Esophagus muscularis mucosa (tissue), 4 donors: ENCODE measurements at regions not wholly inside any gene's neighbourhood (a gene's known extent, or its start where the extent isn't known, plus 50 kb on each side); places are given as distances from the start of the nearest gene placed in this dataset.
"Not testable (repeated sequence)": the region's sequence is repeated elsewhere in the genome, so short reads cannot be mapped to it uniquely, and the experiment has no call there.

Source experiments
- DNase-seq: peaks from one replicate; pipeline ENCODE4 v3.0.0-alpha.2; 2017; ENCODE audit errors: extremely low spot score
- H3K27ac ChIP-seq, 4 donors: fragments of 200-600 bp; sonication (generic); replicated peaks in 1 of 4; 1 replicate in 3 of 4; 2 replicates in 1 of 4; pipeline ENCODE4 v1.5.1; 2016 to 2019; ENCODE audit warnings: mild to moderate bottlenecking in 1 of 4
- H3K27me3 ChIP-seq, 4 donors: fragments of 200-600 bp; sonication (generic); one replicate each; pipeline versions ENCODE4 v1.5.1 to v1.6.0; 2016 to 2019
- H3K36me3 ChIP-seq, 4 donors: fragments of 200-600 bp; sonication (generic); one replicate each; pipeline ENCODE4 v1.5.1; 2016 to 2019
- H3K4me1 ChIP-seq, 4 donors: fragments of 200-600 bp; sonication (generic); one replicate each; pipeline ENCODE4 v1.5.1; 2016 to 2019
- H3K4me3 ChIP-seq, 4 donors: fragments of 200-600 bp; sonication (generic); 1 replicate in 2 of 4; 2 replicates in 2 of 4; pipeline ENCODE4 v1.5.1; 2016 to 2019; ENCODE audit warnings: mild to moderate bottlenecking in 4 of 4, moderate library complexity in 1 of 4
- H3K9me3 ChIP-seq, 4 donors: fragments of 200-600 bp; sonication (generic); 1 replicate in 3 of 4; 2 replicates in 1 of 4; pipeline ENCODE4 v1.5.1; 2016 to 2019
- EP300 ChIP-seq: sonication (generic); formaldehyde crosslinking; IDR thresholded peaks from one replicate; pipeline ENCODE4 v1.6.1; 2017; ENCODE audit warnings: antibody characterized with exemption
- POLR2A ChIP-seq: fragments of 450-650 bp; IDR thresholded peaks from one replicate; pipeline ENCODE4 v1.6.1; 2017; ENCODE audit warnings: antibody characterized with exemption, moderate library complexity, mild to moderate bottlenecking, low read depth
- POLR2AphosphoS5 ChIP-seq, 2 donors: sonication (generic); formaldehyde crosslinking; IDR thresholded peaks; one replicate each; pipeline ENCODE4 v1.6.1; 2017; ENCODE audit warnings: antibody characterized with exemption in 2 of 2
- WGBS: methylation state at CpG from one replicate; pipeline ENCODE4 v1.1.5; 2018; 5-methylcytosine and 5-hydroxymethylcytosine counted together
- intact Hi-C: fragments of 100-400 bp; cut with DNase I; formaldehyde crosslinking; loops from one replicate; pipeline ENCODE4 v1.15.1; 2023
- TF ChIP-seq, protein P1 (sequence below), 3 experiments: fragments of 200-600 bp in 2 of 3; fragments of 450-650 bp in 1 of 3; sonication (generic) in 2 of 3; IDR thresholded peaks; one replicate each; pipeline ENCODE4 v1.5.1; 2017 to 2019; ENCODE audit warnings: antibody characterized with exemption in 3 of 3, mild to moderate bottlenecking in 2 of 3, moderate library complexity in 1 of 3

DNA sequence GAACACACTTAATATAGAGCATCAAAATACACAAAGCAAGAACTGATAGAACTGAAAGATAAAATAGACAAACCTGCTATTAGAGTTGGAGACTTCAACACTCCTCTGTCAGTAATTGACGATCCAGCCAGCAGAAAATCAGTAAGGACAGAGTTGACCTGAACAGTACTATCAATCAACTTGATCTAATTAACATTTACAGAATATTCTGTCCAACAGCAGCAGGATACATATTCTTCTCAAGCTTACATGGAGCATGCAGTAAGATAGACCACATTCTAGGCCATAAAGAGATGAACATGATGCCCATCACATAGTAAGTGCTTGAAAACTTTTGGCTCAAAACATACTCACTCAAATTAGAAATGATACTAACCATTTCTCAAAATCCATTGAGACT lies 196.7 kb upstream of the KLF3 start:
- TF ChIP-seq EP300 (no peak), POLR2AphosphoS5 (IDR thresholded peaks at IDR 0.05) (no peak), POLR2A (no peak)
- TF ChIP-seq, protein P1, sequence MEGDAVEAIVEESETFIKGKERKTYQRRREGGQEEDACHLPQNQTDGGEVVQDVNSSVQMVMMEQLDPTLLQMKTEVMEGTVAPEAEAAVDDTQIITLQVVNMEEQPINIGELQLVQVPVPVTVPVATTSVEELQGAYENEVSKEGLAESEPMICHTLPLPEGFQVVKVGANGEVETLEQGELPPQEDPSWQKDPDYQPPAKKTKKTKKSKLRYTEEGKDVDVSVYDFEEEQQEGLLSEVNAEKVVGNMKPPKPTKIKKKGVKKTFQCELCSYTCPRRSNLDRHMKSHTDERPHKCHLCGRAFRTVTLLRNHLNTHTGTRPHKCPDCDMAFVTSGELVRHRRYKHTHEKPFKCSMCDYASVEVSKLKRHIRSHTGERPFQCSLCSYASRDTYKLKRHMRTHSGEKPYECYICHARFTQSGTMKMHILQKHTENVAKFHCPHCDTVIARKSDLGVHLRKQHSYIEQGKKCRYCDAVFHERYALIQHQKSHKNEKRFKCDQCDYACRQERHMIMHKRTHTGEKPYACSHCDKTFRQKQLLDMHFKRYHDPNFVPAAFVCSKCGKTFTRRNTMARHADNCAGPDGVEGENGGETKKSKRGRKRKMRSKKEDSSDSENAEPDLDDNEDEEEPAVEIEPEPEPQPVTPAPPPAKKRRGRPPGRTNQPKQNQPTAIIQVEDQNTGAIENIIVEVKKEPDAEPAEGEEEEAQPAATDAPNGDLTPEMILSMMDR (IDR thresholded peaks at IDR 0.05) = no peak
- DNase-seq = no peak
- intact Hi-C loops = no loop called here
- Histone ChIP-seq H3K4me1 (peaks cover 0 to 13% (median 11%) of the 10 kb centered on the region in 4 donors), H3K9me3 (no peaks in the 10 kb centered on the region), H3K36me3 (no peaks in the 10 kb centered on the region), H3K27ac (no peak overlapping the region), H3K27me3 (no peaks in the 10 kb centered on the region), H3K4me3 (no peak overlapping the region)
- WGBS = 78% methylated on average over 1 of the region's 1 CpG

DNA sequence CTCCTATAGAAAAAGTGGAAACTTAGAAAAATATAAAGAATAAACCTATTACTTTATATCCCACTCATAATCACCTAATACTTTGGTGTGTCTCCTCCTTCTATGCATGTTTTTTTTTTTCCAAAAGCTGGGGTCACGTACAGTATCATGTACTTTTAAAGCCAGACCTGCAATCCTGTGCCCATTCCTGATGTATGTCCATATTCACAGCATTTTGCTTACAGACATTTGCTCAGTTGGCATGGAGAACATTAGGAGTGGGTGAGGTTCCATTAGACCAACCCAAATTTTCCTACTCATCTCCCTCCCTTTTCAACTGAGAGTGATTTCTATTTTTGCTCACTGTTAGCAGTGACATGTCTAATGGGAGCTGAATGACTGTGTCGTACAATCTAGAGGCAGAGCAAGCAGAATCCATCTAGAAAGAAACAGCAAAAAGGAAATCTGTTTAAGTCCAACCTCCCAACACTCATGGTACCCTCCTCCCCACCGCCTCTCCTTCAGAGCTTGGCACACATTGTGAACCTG lies 195.6 kb upstream of the KLF3 start:
- no peak for TF ChIP-seq POLR2A
- no peak for TF ChIP-seq EP300
- no peak for TF ChIP-seq POLR2AphosphoS5 (IDR thresholded peaks at IDR 0.05)
- TF ChIP-seq, protein P1 (IDR thresholded peaks at IDR 0.05) = no peak
- Histone ChIP-seq H3K27ac (peak overlapping the region in 3 of 4 donors; percentile 7 to 41 (median 23)), H3K9me3 (no peaks in the 10 kb centered on the region), H3K36me3 (no peaks in the 10 kb centered on the region), H3K4me1 (peaks cover 0 to 13% (median 11%) of the 10 kb centered on the region in 4 donors), H3K27me3 (no peaks in the 10 kb centered on the region), H3K4me3 (no peak overlapping the region)
- peak; percentile 39 for DNase-seq
- WGBS = 45% methylated on average over 3 of the region's 3 CpGs
- intact Hi-C loops = no loop called here

DNA sequence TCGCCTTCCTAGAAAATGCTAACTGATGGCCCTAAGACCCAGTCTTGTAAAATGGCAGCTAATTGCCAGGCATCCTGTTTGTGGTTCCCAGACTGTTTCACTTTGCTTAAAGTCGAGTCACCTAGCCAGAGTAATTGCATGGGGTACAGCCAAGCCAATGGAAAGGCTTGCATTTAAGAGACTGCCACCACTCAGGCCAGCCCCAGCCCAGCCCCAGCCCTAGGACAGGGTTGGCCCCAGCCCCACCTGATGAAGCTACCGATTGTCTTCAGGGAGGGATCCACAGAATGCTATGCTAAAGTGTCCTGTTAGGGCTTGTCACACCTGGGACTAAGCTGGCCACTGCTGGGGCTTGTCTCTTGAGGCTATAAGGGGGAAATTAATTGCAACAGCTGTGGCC lies 194.6 kb upstream of the KLF3 start:
- no peak overlapping the region for H3K27ac ChIP-seq
- H3K9me3 ChIP-seq = no peaks in the 10 kb centered on the region
- peak; percentile 53 for DNase-seq
- TF ChIP-seq POLR2AphosphoS5 (IDR thresholded peaks at IDR 0.05) (no peak), POLR2A (no peak), EP300 (no peak)
- TF ChIP-seq, protein P1 (IDR thresholded peaks at IDR 0.05) = no peak
- no peaks in the 10 kb centered on the region for H3K36me3 ChIP-seq
- intact Hi-C loops = no loop called here
- peaks cover 0 to 13% (median 11%) of the 10 kb centered on the region in 4 donors for H3K4me1 ChIP-seq
- 83% methylated on average over 2 of the region's 3 CpGs for WGBS
- H3K27me3 ChIP-seq = no peaks in the 10 kb centered on the region
- no peak overlapping the region for H3K4me3 ChIP-seq

DNA sequence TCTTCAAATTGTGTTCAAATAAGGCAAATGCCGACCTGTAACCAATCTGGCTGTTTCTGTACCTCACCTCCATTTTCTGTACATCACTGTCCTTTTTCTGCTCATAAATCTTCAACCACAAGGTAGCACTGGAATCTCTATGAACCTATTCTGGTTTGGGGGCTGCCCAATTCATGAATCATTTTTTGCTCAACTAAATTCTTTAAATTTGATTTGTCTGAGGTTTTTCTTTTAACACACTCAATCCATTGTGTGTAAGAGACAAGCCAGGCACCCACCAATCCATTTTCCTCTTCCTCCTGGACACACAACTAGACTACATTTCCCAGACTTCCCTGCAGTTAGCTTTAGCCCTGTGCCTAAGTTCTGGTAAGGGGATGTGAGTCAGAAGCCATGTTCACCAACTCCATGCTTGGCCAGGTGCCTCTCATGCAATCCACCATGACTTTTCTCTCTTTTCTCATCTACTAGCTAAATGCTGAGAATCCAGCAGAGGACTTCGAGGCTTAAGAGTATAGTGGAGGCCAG lies 193.2 kb upstream of the KLF3 start:
- Histone ChIP-seq H3K36me3 (no peaks in the 10 kb centered on the region), H3K27ac (no peak overlapping the region), H3K4me3 (no peak overlapping the region), H3K9me3 (no peaks in the 10 kb centered on the region), H3K27me3 (no peaks in the 10 kb centered on the region), H3K4me1 (peaks cover 0 to 13% (median 11%) of the 10 kb centered on the region in 4 donors)
- TF ChIP-seq EP300 (no peak), POLR2A (no peak), POLR2AphosphoS5 (IDR thresholded peaks at IDR 0.05) (no peak)
- intact Hi-C loops = no loop called here
- 91% methylated on average over 2 of the region's 2 CpGs for WGBS
- peak; percentile 19 for DNase-seq

DNA sequence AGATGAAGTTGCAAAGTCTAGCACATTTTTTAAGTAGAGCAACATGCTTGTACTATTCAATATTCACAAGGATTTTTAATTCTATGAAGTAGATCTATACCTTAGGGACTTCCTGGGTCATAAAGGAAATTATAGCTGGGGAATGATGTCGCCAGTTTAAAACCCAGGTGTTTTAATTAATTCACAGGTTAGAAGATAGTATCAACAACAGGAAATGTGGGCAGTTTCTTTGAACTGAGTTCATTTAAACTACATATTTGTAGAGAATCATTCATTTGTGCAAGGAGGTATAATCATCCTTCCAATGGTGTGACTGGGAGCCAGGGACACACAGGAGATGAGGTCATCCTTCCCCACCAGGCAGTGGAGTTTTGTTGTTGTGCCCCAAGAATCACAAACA lies 181.3 kb upstream of the KLF3 start:
- no peaks in the 10 kb centered on the region for H3K9me3 ChIP-seq
- H3K27ac ChIP-seq = no peak overlapping the region
- no peaks in the 10 kb centered on the region for H3K36me3 ChIP-seq
- no peaks in the 10 kb centered on the region for H3K4me1 ChIP-seq
- no peak for DNase-seq
- intact Hi-C loops = no loop called here
- H3K4me3 ChIP-seq = no peak overlapping the region
- WGBS = 79% methylated on average over 1 of the region's 1 CpG
- no peaks in the 10 kb centered on the region for H3K27me3 ChIP-seq
- TF ChIP-seq EP300 = no peak

DNA sequence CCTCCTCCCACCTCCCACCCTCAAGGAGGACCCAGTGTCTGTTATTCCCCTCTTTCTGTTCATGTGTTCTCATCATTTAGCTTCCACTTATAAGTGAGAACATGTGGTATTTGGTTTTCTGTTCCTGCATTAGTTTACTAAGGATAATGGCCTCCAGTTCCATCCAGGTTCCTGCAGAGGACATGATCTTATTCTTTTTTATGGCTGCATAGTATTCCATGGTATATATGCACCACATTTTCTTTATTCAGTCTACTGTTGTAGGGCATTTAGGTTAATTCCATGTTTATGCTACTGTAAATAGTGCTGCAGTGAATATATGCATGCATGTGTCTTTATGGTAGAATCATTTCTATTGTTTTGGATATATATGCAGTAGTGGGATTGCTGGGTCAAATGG lies 180.4 kb upstream of the KLF3 start:
- DNase-seq, H3K4me1 ChIP-seq, intact Hi-C loops, H3K27me3 ChIP-seq, H3K9me3 ChIP-seq, H3K4me3 ChIP-seq, H3K36me3 ChIP-seq, H3K27ac ChIP-seq: not testable (repeated sequence)
